ENCODE measurements at regions not wholly inside any gene's neighbourhood (a gene's known extent, or its start where the extent isn't known, plus 50 kb on each side); places are given as distances from the start of the nearest gene placed in this dataset.

GRCh38 chr10:109426987-109427386 lies 496.3 kb downstream of the XPNPEP1 start:
- no peaks in the 10 kb centered on the region for H3K36me3 ChIP-seq (ENCODE audit: control insufficient read depth, insufficient read depth, low read length)
- 71 to 100% methylated on average over 2 of the region's 2 CpGs for WGBS, 2 experiments (ENCODE audit: insufficient coverage in 2 of 2)
- no peaks in the 10 kb centered on the region for H3K9me3 ChIP-seq (ENCODE audit: control insufficient read depth, low read length)
- no peak overlapping the region for H3K4me3 ChIP-seq (ENCODE audit: extremely low read depth, insufficient read depth, low read length, poor library complexity, severe bottlenecking)
- H3K27ac ChIP-seq (ENCODE audit: low read depth, low read length, severe bottlenecking): no peak overlapping the region
- peaks cover 8% of the 10 kb centered on the region for H3K4me1 ChIP-seq (ENCODE audit: control insufficient read depth, insufficient read depth, low read length, poor library complexity, severe bottlenecking)

GRCh38 chr10:109418795-109419194 lies 504.5 kb downstream of the XPNPEP1 start:
- Histone ChIP-seq H3K27ac (ENCODE audit: low read depth, low read length, severe bottlenecking) (no peak overlapping the region), H3K4me1 (ENCODE audit: control insufficient read depth, insufficient read depth, low read length, poor library complexity, severe bottlenecking) (no peaks in the 10 kb centered on the region), H3K4me3 (ENCODE audit: extremely low read depth, insufficient read depth, low read length, poor library complexity, severe bottlenecking) (no peak overlapping the region), H3K9me3 (ENCODE audit: control insufficient read depth, low read length) (no peaks in the 10 kb centered on the region), H3K36me3 (ENCODE audit: control insufficient read depth, insufficient read depth, low read length) (no peaks in the 10 kb centered on the region)
- no CpG with 5 or more reads among the region's 3 CpGs for WGBS, 2 experiments (ENCODE audit: insufficient coverage in 2 of 2)

DNA sequence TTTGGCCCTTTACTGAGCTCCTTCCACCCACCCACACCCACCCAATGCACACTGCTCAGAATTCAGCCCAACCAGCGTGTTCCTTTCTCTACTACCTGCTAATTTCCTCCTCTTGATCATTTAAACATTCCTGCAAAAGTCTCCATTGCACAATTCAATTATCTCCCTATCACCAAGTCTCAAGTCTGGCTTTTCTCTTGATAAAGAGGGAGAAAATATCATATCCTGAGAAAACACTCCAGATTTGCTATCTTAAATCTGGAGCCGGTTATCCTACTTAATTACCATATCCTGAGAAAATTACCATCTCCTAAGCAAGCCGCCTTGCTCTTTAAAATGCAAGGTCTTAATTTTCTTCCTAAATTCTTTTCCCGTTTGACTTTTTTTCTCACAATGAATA lies 505.5 kb downstream of the XPNPEP1 start:
- H3K4me3 ChIP-seq (ENCODE audit: extremely low read depth, insufficient read depth, low read length, poor library complexity, severe bottlenecking): no peak overlapping the region
- WGBS, 2 experiments (ENCODE audit: insufficient coverage in 2 of 2): 65 to 67% methylated on average over 3 to 4 of the region's 4 CpGs
- no peaks in the 10 kb centered on the region for H3K9me3 ChIP-seq (ENCODE audit: control insufficient read depth, low read length)

DNA sequence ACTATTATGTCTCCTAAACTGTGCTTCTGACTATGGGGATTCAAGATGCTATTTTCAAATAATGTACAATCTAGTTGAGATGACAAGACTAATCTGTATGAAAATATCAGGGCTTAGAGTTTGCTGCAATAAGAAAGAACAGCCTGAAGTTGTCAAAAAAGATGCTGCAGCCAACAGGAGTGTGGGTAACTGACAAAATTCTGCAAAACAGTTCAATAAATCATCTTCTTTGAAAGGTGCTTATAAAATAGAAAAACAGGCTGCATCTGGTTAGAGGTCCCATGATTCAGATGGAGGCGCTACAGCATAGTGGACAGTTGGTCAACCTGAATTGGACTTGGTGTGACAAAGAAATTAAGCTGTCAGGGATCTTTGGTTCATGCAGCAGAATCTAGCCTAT lies 511.0 kb downstream of the XPNPEP1 start:
- Histone ChIP-seq H3K4me3 (ENCODE audit: extremely low read depth, insufficient read depth, low read length, poor library complexity, severe bottlenecking) (no peak overlapping the region), H3K36me3 (ENCODE audit: control insufficient read depth, insufficient read depth, low read length) (no peaks in the 10 kb centered on the region), H3K9me3 (ENCODE audit: control insufficient read depth, low read length) (no peaks in the 10 kb centered on the region), H3K27ac (ENCODE audit: low read depth, low read length, severe bottlenecking) (no peak overlapping the region), H3K4me1 (ENCODE audit: control insufficient read depth, insufficient read depth, low read length, poor library complexity, severe bottlenecking) (no peaks in the 10 kb centered on the region)
- 71 to 75% methylated on average over 1 of the region's 1 CpG for WGBS, 2 experiments (ENCODE audit: insufficient coverage in 2 of 2)

More for the DNA sequence above, 505.5 kb downstream of the XPNPEP1 start:
- Histone ChIP-seq H3K36me3 (ENCODE audit: control insufficient read depth, insufficient read depth, low read length) (no peaks in the 10 kb centered on the region), H3K4me1 (ENCODE audit: control insufficient read depth, insufficient read depth, low read length, poor library complexity, severe bottlenecking) (no peaks in the 10 kb centered on the region), H3K27ac (ENCODE audit: low read depth, low read length, severe bottlenecking) (no peak overlapping the region)

DNA sequence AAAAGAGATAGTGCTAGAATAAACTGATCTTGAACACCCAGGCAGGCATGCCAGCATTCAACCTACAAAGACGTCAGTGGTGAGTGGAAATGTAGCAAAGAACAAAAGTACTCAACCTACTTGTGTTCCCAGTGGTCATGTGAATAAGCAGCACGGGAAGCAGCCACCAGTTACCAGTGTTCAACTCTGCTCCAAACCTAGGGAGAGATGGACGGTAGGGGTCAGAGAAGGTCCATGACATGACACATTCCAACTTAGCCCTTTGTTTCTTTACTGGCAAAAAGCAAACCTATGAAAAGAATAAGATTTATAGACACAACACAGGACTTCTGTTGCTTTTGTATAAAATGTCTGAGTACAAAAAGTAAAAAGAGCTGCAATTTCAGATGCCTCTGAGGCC lies 511.4 kb downstream of the XPNPEP1 start:
- WGBS, 2 experiments (ENCODE audit: insufficient coverage in 2 of 2): 30 to 75% methylated on average over 2 of the region's 3 CpGs
- H3K9me3 ChIP-seq (ENCODE audit: control insufficient read depth, low read length): no peaks in the 10 kb centered on the region
- H3K4me1 ChIP-seq (ENCODE audit: control insufficient read depth, insufficient read depth, low read length, poor library complexity, severe bottlenecking): no peaks in the 10 kb centered on the region
- no peaks in the 10 kb centered on the region for H3K36me3 ChIP-seq (ENCODE audit: control insufficient read depth, insufficient read depth, low read length)
- H3K27ac ChIP-seq (ENCODE audit: low read depth, low read length, severe bottlenecking): no peak overlapping the region
- H3K4me3 ChIP-seq (ENCODE audit: extremely low read depth, insufficient read depth, low read length, poor library complexity, severe bottlenecking): no peak overlapping the region

GRCh38 chr10:109405338-109405737 lies 518.0 kb downstream of the XPNPEP1 start:
- H3K27ac ChIP-seq (ENCODE audit: low read depth, low read length, severe bottlenecking): no peak overlapping the region
- 83% methylated on average over 1 of the region's 2 CpGs; no CpG with 5 or more reads in 1 of the 2 experiments for WGBS, 2 experiments (ENCODE audit: insufficient coverage in 2 of 2)

DNA sequence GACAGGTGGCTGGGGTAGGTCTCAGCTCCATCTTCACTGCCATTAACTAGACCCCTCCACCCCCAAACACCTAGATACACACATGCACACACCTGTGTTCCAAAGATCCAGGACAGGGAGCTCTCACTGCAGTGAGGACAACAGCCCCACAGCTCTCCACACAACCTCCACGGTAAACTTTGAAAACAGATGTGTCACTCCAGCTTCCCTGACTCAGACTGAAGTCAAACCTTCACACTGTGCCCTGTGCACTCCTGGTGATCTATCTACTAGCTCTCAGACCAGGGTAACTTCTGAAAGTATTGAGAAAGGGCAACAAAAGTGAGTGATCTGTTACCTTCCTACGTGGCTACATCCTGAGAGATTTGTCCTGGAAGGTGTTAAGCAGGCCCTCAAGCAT lies 519.8 kb downstream of the XPNPEP1 start:
- Histone ChIP-seq H3K27ac (ENCODE audit: low read depth, low read length, severe bottlenecking) (no peak overlapping the region), H3K4me1 (ENCODE audit: control insufficient read depth, insufficient read depth, low read length, poor library complexity, severe bottlenecking) (no peaks in the 10 kb centered on the region), H3K9me3 (ENCODE audit: control insufficient read depth, low read length) (no peaks in the 10 kb centered on the region), H3K36me3 (ENCODE audit: control insufficient read depth, insufficient read depth, low read length) (no peaks in the 10 kb centered on the region), H3K4me3 (ENCODE audit: extremely low read depth, insufficient read depth, low read length, poor library complexity, severe bottlenecking) (no peak overlapping the region)
- WGBS, 2 experiments (ENCODE audit: insufficient coverage in 2 of 2): 92% methylated on average over 2 of the region's 2 CpGs; no CpG with 5 or more reads in 1 of the 2 experiments

More at GRCh38 chr10:109405338-109405737, 518.0 kb downstream of the XPNPEP1 start:
- Histone ChIP-seq H3K9me3 (ENCODE audit: control insufficient read depth, low read length) (no peaks in the 10 kb centered on the region), H3K4me1 (ENCODE audit: control insufficient read depth, insufficient read depth, low read length, poor library complexity, severe bottlenecking) (no peaks in the 10 kb centered on the region), H3K36me3 (ENCODE audit: control insufficient read depth, insufficient read depth, low read length) (no peaks in the 10 kb centered on the region), H3K4me3 (ENCODE audit: extremely low read depth, insufficient read depth, low read length, poor library complexity, severe bottlenecking) (no peak overlapping the region)

DNA sequence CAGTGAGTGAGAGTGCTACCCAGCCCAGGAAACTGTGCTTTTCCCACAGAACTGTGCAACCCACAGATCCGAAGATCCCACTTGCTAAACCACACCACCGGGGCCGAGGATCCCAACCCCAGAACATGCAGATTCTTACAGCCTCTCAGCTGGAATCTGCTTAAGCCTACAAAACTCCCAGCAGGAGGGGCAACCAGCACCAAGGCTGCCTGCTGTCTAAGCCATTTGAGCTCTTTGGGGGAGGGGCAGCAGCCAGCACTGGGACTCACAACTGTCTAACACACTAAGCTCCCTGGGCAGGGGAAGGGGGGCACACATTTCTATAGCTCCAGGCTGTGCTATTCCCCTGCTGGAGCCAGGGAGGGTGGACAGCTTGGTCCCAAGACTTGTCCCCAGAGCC lies 529.9 kb downstream of the XPNPEP1 start:
- peaks cover 3% of the 10 kb centered on the region for H3K4me1 ChIP-seq (ENCODE audit: control insufficient read depth, insufficient read depth, low read length, poor library complexity, severe bottlenecking)
- H3K36me3 ChIP-seq (ENCODE audit: control insufficient read depth, insufficient read depth, low read length): no peaks in the 10 kb centered on the region
- no peak overlapping the region for H3K4me3 ChIP-seq (ENCODE audit: extremely low read depth, insufficient read depth, low read length, poor library complexity, severe bottlenecking)
- no peaks in the 10 kb centered on the region for H3K9me3 ChIP-seq (ENCODE audit: control insufficient read depth, low read length)
- WGBS, 2 experiments (ENCODE audit: insufficient coverage in 2 of 2): 60% methylated on average over 3 of the region's 3 CpGs; no CpG with 5 or more reads in 1 of the 2 experiments
- H3K27ac ChIP-seq (ENCODE audit: low read depth, low read length, severe bottlenecking): no peak overlapping the region

- peaks cover 4% of the 10 kb centered on the region for H3K9me3 ChIP-seq (ENCODE audit: control insufficient read depth, low read length)
- WGBS, 2 experiments (ENCODE audit: insufficient coverage in 2 of 2): 60% methylated on average over 1 of the region's 3 CpGs; no CpG with 5 or more reads in 1 of the 2 experiments
- no peaks in the 10 kb centered on the region for H3K4me1 ChIP-seq (ENCODE audit: control insufficient read depth, insufficient read depth, low read length, poor library complexity, severe bottlenecking)
- no peaks in the 10 kb centered on the region for H3K36me3 ChIP-seq (ENCODE audit: control insufficient read depth, insufficient read depth, low read length)
- no peak overlapping the region for H3K27ac ChIP-seq (ENCODE audit: low read depth, low read length, severe bottlenecking)
- no peak overlapping the region for H3K4me3 ChIP-seq (ENCODE audit: extremely low read depth, insufficient read depth, low read length, poor library complexity, severe bottlenecking)
Observed at GRCh38 chr10:109386921-109387320, 536.4 kb downstream of the XPNPEP1 start.

DNA sequence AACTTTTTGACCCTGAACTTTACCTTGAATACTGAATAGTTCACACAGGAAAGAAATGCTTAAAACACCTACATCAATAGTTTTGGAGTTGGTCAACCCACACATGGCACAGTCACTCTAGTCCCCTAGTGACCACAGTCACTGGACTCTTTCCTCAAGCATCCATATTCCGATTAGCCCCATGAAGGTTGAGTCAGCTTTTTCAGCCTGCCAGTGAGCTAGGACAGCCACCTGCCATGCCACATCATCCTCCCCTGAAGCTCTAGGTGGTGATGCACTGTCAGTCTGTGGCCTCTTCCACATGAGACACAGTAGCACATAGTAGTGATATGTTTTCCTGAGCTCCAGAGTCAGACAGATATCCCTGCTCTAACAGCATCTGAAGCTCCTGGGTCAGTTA lies 537.2 kb downstream of the XPNPEP1 start:
- Histone ChIP-seq H3K4me3 (ENCODE audit: extremely low read depth, insufficient read depth, low read length, poor library complexity, severe bottlenecking) (no peak overlapping the region), H3K36me3 (ENCODE audit: control insufficient read depth, insufficient read depth, low read length) (no peaks in the 10 kb centered on the region), H3K9me3 (ENCODE audit: control insufficient read depth, low read length) (peaks cover 4% of the 10 kb centered on the region), H3K27ac (ENCODE audit: low read depth, low read length, severe bottlenecking) (no peak overlapping the region), H3K4me1 (ENCODE audit: control insufficient read depth, insufficient read depth, low read length, poor library complexity, severe bottlenecking) (no peaks in the 10 kb centered on the region)
- 67 to 83% methylated on average over 1 of the region's 1 CpG for whole genome bisulfite sequencing, 2 experiments (ENCODE audit: insufficient coverage in 2 of 2)

DNA sequence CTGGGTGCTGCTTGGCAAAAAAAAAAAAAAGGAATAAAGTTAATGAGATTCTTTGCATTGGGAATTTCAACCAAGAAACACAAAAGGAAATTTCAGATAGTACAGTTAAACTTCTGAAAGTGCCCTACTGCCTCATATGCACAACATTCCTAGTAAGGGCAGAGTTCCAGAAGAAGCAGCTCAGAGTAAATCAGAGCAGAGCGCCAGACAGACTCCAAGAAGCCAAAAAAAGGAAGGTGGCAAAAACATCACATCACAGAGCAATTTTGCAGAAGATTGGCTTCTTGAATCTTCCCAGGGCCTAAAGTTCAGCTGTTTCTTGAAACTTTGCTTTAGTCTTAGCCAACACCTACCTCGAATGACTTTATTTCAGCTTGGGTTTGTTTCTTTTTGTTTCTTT lies 544.1 kb downstream of the XPNPEP1 start:
- WGBS, 2 experiments (ENCODE audit: insufficient coverage in 2 of 2): 67 to 94% methylated on average over 2 of the region's 2 CpGs
- Histone ChIP-seq H3K9me3 (ENCODE audit: control insufficient read depth, low read length) (no peaks in the 10 kb centered on the region), H3K4me3 (ENCODE audit: extremely low read depth, insufficient read depth, low read length, poor library complexity, severe bottlenecking) (no peak overlapping the region), H3K36me3 (ENCODE audit: control insufficient read depth, insufficient read depth, low read length) (no peaks in the 10 kb centered on the region), H3K27ac (ENCODE audit: low read depth, low read length, severe bottlenecking) (no peak overlapping the region), H3K4me1 (ENCODE audit: control insufficient read depth, insufficient read depth, low read length, poor library complexity, severe bottlenecking) (no peaks in the 10 kb centered on the region)

Data from mesodermal cell (in vitro differentiated cells).